Kidney (tissue), 13 donors: ENCODE measurements at regions not wholly inside any gene's neighbourhood (a gene's known extent, or its start where the extent isn't known, plus 50 kb on each side); places are given as distances from the start of the nearest gene placed in this dataset.
A peak's percentile ranks its signal among the peaks of the same experiment; 100 is the strongest.
"Not testable (repeated sequence)": the region's sequence is repeated elsewhere in the genome, so short reads cannot be mapped to it uniquely, and the experiment has no call there.

Source experiments
- DNase-seq, 5 donors: peaks; one replicate each; pipeline ENCODE4 v3.0.0-alpha.2; 2013 to 2020
- FAIRE-seq: peaks from 2 replicates; lab custom pipeline; 2012; peaks lifted over from hg19 to GRCh38; lab: Jason Lieb, UNC
- H3K27ac ChIP-seq, 2 donors: one replicate each; pipeline ENCODE4 v1.7.0; 2013; ENCODE audit warnings: low read depth in 2 of 2, low read length in 2 of 2, inconsistent platforms in 1 of 2
- H3K27me3 ChIP-seq: one replicate; pipeline ENCODE4 v1.7.1; 2013; ENCODE audit warnings: low read length, inconsistent platforms; ENCODE audit not compliant: control insufficient read depth, insufficient read depth
- H3K36me3 ChIP-seq, 3 donors: one replicate each; pipeline versions ENCODE4 v1.7.0 to v1.7.1; 2013; ENCODE audit warnings: low read length in 3 of 3, control low read depth in 1 of 3, inconsistent platforms in 1 of 3; ENCODE audit not compliant: insufficient read depth in 3 of 3, control insufficient read depth in 2 of 3
- H3K4me1 ChIP-seq, 3 donors: one replicate each; pipeline versions ENCODE4 v1.7.0 to v1.7.1; 2013; ENCODE audit warnings: low read length in 3 of 3, inconsistent platforms in 1 of 3, low read depth in 1 of 3; ENCODE audit not compliant: control insufficient read depth in 2 of 3, insufficient read depth in 2 of 3
- H3K4me3 ChIP-seq, 3 donors: one replicate each; pipeline versions ENCODE4 v1.7.0 to v1.8.1; 2013; ENCODE audit warnings: low read length in 3 of 3, control low read depth in 1 of 3, inconsistent platforms in 1 of 3
- H3K9ac ChIP-seq, 3 donors: one replicate each; pipeline versions ENCODE4 v1.7.0 to v1.7.1; 2013; ENCODE audit warnings: low read length in 3 of 3, control low read depth in 1 of 3, inconsistent platforms in 1 of 3
- H3K9me3 ChIP-seq, 3 donors: one replicate each; pipeline versions ENCODE4 v1.7.0 to v1.7.1; 2013; ENCODE audit warnings: low read length in 3 of 3, control low read depth in 1 of 3, inconsistent platforms in 1 of 3; ENCODE audit not compliant: control insufficient read depth in 2 of 3, insufficient read depth in 1 of 3
- CTCF ChIP-seq: IDR thresholded peaks from 3 replicates; pipeline ENCODE4 v1.5.1; 2012; ENCODE audit warnings: mild to moderate bottlenecking, moderate library complexity, borderline replicate concordance; ENCODE audit not compliant: insufficient read depth; ENCODE audit errors: extremely low read depth
- intact Hi-C: fragments of 100-400 bp; cut with DNase I; formaldehyde crosslinking; loops from one replicate; pipeline ENCODE4 v1.11.1; 2022
- donor health status: control.
- donor health status: control.
- donor health status: control.
- donor health status: control.
- donor health status: control.
- donor health status: DM: yes; HTN: yes; CAD: no.
- donor health status: Normal renal cell carcinoma (clear cell type).

- DNase-seq (no peak), FAIRE-seq (no peak)
- Histone ChIP-seq H3K9me3 (no peaks in the 10 kb centered on the region), H3K27ac (no peak overlapping the region), H3K4me3 (no peak overlapping the region), H3K27me3 (no peaks in the 10 kb centered on the region), H3K36me3 (no peaks in the 10 kb centered on the region), H3K4me1 (no peaks in the 10 kb centered on the region), H3K9ac (no peak overlapping the region)
- no peak for TF ChIP-seq CTCF
- intact Hi-C loops: no loop called here
Observed at GRCh38 chr6:19609972-19610641, 227.1 kb upstream of the ID4 start.

GRCh38 chr6:19612672-19613466 is 224.3 kb upstream of the ID4 start:
- H3K27ac ChIP-seq, H3K4me3 ChIP-seq, H3K4me1 ChIP-seq, H3K27me3 ChIP-seq, H3K36me3 ChIP-seq, H3K9me3 ChIP-seq, intact Hi-C loops, H3K9ac ChIP-seq, FAIRE-seq: not testable (repeated sequence)
- peak in 1 of 5 donors; percentile 40 for DNase-seq

GRCh38 chr6:19613678-19614077 is 223.5 kb upstream of the ID4 start:
- no peaks in the 10 kb centered on the region for H3K27me3 ChIP-seq

More at GRCh38 chr6:19613678-19614077, 223.5 kb upstream of the ID4 start:
- TF ChIP-seq CTCF: peak; percentile 31
- no peaks in the 10 kb centered on the region for H3K36me3 ChIP-seq
- DNase-seq: no peak
- no peak overlapping the region for H3K9ac ChIP-seq
- no peak overlapping the region for H3K4me3 ChIP-seq
- intact Hi-C loops: no loop called here
- no peak overlapping the region for H3K27ac ChIP-seq
- FAIRE-seq: no peak
- no peaks in the 10 kb centered on the region for H3K4me1 ChIP-seq
- no peaks in the 10 kb centered on the region for H3K9me3 ChIP-seq
